Mesenchymal stem cell (in vitro differentiated cells and primary cell): ENCODE measurements at regions not wholly inside any gene's neighbourhood (a gene's known extent, or its start where the extent isn't known, plus 50 kb on each side); places are given as distances from the start of the nearest gene placed in this dataset.
"Not testable (repeated sequence)": the region's sequence is repeated elsewhere in the genome, so short reads cannot be mapped to it uniquely, and the experiment has no call there.

Source experiments
- DNase-seq: peaks from one replicate; pipeline ENCODE4 v3.0.0-alpha.2; 2013
- H2AFZ ChIP-seq: one replicate; pipeline ENCODE4 v1.6.1; 2013; ENCODE audit warnings: low read depth, mild to moderate bottlenecking, control low read depth, inconsistent platforms, low read length, moderate library complexity
- H2AK5ac ChIP-seq: 2 replicates; pipeline ENCODE4 v1.6.1; 2013; ENCODE audit warnings: low read length, moderate library complexity, mild to moderate bottlenecking, inconsistent platforms; ENCODE audit not compliant: severe bottlenecking
- H2BK120ac ChIP-seq: one replicate; pipeline ENCODE4 v1.6.1; 2013; ENCODE audit warnings: low read depth, mild to moderate bottlenecking, inconsistent platforms, low read length, moderate library complexity
- H2BK12ac ChIP-seq, 2 experiments: one replicate each; pipeline ENCODE4 v1.6.1; 2013; ENCODE audit warnings: inconsistent platforms in 2 of 2, low read length in 2 of 2, mild to moderate bottlenecking in 2 of 2, moderate library complexity in 2 of 2, control low read depth in 1 of 2
- H2BK15ac ChIP-seq: one replicate; pipeline ENCODE4 v1.6.1; 2013; ENCODE audit warnings: mild to moderate bottlenecking, low read depth, inconsistent platforms; ENCODE audit not compliant: poor library complexity, severe bottlenecking
- H2BK5ac ChIP-seq: 2 replicates; pipeline ENCODE4 v1.6.1; 2013; ENCODE audit warnings: low read depth, mild to moderate bottlenecking, low read length, control low read depth, inconsistent platforms; ENCODE audit not compliant: poor library complexity, severe bottlenecking
- H3K14ac ChIP-seq, 2 experiments: one replicate each; pipeline ENCODE4 v1.6.1; 2013; ENCODE audit warnings: inconsistent platforms in 2 of 2, low read length in 2 of 2, control low read depth in 1 of 2, mild to moderate bottlenecking in 1 of 2, moderate library complexity in 1 of 2
- H3K18ac ChIP-seq, 2 experiments: one replicate each; pipeline ENCODE4 v1.6.1; 2013; ENCODE audit warnings: inconsistent platforms in 2 of 2, low read length in 2 of 2, control low read depth in 1 of 2, low read depth in 1 of 2, mild to moderate bottlenecking in 1 of 2
- H3K23ac ChIP-seq, 2 experiments: one replicate each; pipeline ENCODE4 v1.6.1; 2013; ENCODE audit warnings: inconsistent platforms in 2 of 2, low read length in 2 of 2, mild to moderate bottlenecking in 2 of 2, moderate library complexity in 2 of 2, control low read depth in 1 of 2
- H3K27ac ChIP-seq: 2 replicates; pipeline ENCODE4 v1.5.1; 2013; ENCODE audit warnings: mild to moderate bottlenecking, moderate library complexity, low read length, control low read depth, inconsistent platforms; ENCODE audit not compliant: poor library complexity, severe bottlenecking
- H3K27me3 ChIP-seq, 2 experiments: 2 replicates each; pipeline versions ENCODE4 v1.6.1 to v1.7.0; 2013; ENCODE audit warnings: low read length in 2 of 2, mild to moderate bottlenecking in 2 of 2, moderate library complexity in 2 of 2, control low read depth in 1 of 2, inconsistent platforms in 1 of 2; ENCODE audit not compliant: control insufficient read depth in 1 of 2, insufficient read depth in 1 of 2
- H3K36me3 ChIP-seq, 2 experiments: 2 replicates each; pipeline versions ENCODE4 v1.6.1 to v1.7.0; 2013; ENCODE audit warnings: low read length in 2 of 2, control low read depth in 1 of 2, inconsistent platforms in 1 of 2, low read depth in 1 of 2, mild to moderate bottlenecking in 1 of 2; ENCODE audit not compliant: insufficient read depth in 2 of 2, control insufficient read depth in 1 of 2
- H3K4ac ChIP-seq, 2 experiments: one replicate each; pipeline ENCODE4 v1.6.1; 2013; ENCODE audit warnings: inconsistent platforms in 2 of 2, low read length in 2 of 2, mild to moderate bottlenecking in 2 of 2, moderate library complexity in 2 of 2, control low read depth in 1 of 2, low read depth in 1 of 2
- H3K4me1 ChIP-seq: 2 replicates; pipeline ENCODE4 v1.6.1; 2013; ENCODE audit warnings: low read depth, low read length, control low read depth; ENCODE audit not compliant: control insufficient read depth, insufficient read depth
- H3K4me2 ChIP-seq: 2 replicates; pipeline ENCODE4 v1.6.1; 2013; ENCODE audit warnings: low read length, mild to moderate bottlenecking, inconsistent platforms; ENCODE audit not compliant: poor library complexity, severe bottlenecking
- H3K4me3 ChIP-seq, 2 experiments: 2 replicates each; pipeline versions ENCODE4 v1.5.1 to v1.7.0; 2013; ENCODE audit warnings: low read length in 2 of 2, mild to moderate bottlenecking in 2 of 2, control low read depth in 1 of 2, low read depth in 1 of 2; ENCODE audit not compliant: insufficient read depth in 1 of 2
- H3K79me1 ChIP-seq: replicated peaks from 2 replicates; pipeline ENCODE4 v1.6.1; 2013; ENCODE audit warnings: mild to moderate bottlenecking, control low read depth, low read length, inconsistent platforms; ENCODE audit not compliant: poor library complexity, severe bottlenecking
- H3K9ac ChIP-seq: 2 replicates; pipeline ENCODE4 v1.7.0; 2013; ENCODE audit warnings: mild to moderate bottlenecking, low read length, moderate library complexity
- H3K9me3 ChIP-seq: 2 replicates; pipeline ENCODE4 v1.7.0; 2013; ENCODE audit warnings: mild to moderate bottlenecking, low read length; ENCODE audit not compliant: control insufficient read depth
- H4K8ac ChIP-seq: one replicate; pipeline ENCODE4 v1.6.1; 2013; ENCODE audit warnings: inconsistent platforms, mild to moderate bottlenecking, low read length, moderate library complexity
- H4K91ac ChIP-seq: one replicate; pipeline ENCODE4 v1.6.1; 2013; ENCODE audit warnings: mild to moderate bottlenecking, low read length, inconsistent platforms
- WGBS: methylation state at CpG from one replicate; pipeline ENCODE4 v1.1.7; 2013; ENCODE audit warnings: mixed read lengths; 5-methylcytosine and 5-hydroxymethylcytosine counted together

DNA sequence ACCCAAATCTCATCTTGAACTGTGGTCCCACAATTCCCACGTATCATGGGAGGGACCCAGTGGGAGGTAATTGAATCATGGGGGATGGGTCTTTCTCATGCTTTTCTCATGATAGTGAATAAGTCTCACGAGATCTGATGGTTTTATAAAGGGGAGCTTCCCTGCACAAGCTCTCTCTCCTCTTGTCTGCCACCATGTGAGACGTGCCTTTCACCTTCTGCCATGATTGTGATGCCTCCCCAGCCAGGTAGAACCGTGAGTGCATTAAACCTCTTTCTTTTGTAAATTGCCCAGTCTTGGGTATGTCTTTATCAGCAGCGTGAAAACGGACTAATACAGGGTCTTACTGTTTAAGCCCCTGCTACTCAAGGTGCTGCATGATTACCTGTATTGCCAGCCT lies 98.8 kb upstream of the PDHA1 start:
- H2AFZ ChIP-seq, H2BK120ac ChIP-seq, H3K79me1 ChIP-seq, H2BK5ac ChIP-seq, H2BK12ac ChIP-seq, H3K9me3 ChIP-seq, H3K23ac ChIP-seq, H3K9ac ChIP-seq, H4K91ac ChIP-seq, H3K4me2 ChIP-seq, H3K4ac ChIP-seq, H3K36me3 ChIP-seq, H2AK5ac ChIP-seq, H3K27me3 ChIP-seq, DNase-seq, H3K4me3 ChIP-seq, H2BK15ac ChIP-seq, H3K14ac ChIP-seq, H3K18ac ChIP-seq, H3K27ac ChIP-seq, H3K4me1 ChIP-seq, H4K8ac ChIP-seq: not testable (repeated sequence)
- 60% methylated on average over 4 of the region's 6 CpGs for WGBS

GRCh38 chrX:19245711-19246269 lies 97.9 kb upstream of the PDHA1 start:
- Histone ChIP-seq H3K36me3 (no peaks in the 10 kb centered on the region), H3K9me3 (peaks cover 6% of the 10 kb centered on the region), H4K91ac (no peak overlapping the region), H3K4me2 (no peak overlapping the region), H3K23ac (no peak overlapping the region), H3K27ac (no peak overlapping the region), H2AFZ (no peak overlapping the region), H3K4me3 (no peak overlapping the region), H3K4me1 (no peaks in the 10 kb centered on the region), H2AK5ac (no peak overlapping the region), H3K79me1 (no peaks in the 10 kb centered on the region), H2BK120ac (no peak overlapping the region), H2BK15ac (no peak overlapping the region), H3K9ac (no peak overlapping the region), H4K8ac (no peak overlapping the region), H3K27me3 (no peaks in the 10 kb centered on the region), H3K4ac (no peak overlapping the region), H2BK12ac (no peak overlapping the region), H3K14ac (no peak overlapping the region), H2BK5ac (no peak overlapping the region), H3K18ac (no peak overlapping the region)
- DNase-seq = no peak
- WGBS = no CpG with 5 or more reads among the region's 4 CpGs

DNA sequence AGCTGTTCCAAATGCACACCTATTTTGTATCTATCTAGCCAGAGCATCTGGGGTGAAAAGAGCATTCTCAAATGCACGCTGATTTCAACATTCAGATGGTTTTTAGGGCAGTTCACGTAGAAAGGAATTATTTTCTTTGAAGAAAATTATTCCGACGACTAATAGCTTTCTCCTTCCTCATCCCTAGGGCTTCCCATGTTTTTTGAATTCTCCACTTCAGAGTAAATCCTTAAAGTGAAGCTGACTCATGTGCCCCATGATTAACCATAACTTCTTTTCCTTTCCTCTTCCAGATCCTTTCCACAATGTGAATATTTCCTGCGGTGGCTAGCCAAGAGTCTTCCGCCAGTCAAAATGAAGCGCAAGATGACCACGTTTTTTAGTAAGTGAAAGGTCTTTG lies 86.7 kb upstream of the PDHA1 start:
- Histone ChIP-seq H2AK5ac (no peak overlapping the region), H3K18ac (no peak overlapping the region), H3K36me3 (no peaks in the 10 kb centered on the region), H3K79me1 (no peaks in the 10 kb centered on the region), H3K4me1 (no peaks in the 10 kb centered on the region), H3K4me3 (no peak overlapping the region), H2BK120ac (no peak overlapping the region), H3K4ac (no peak overlapping the region), H3K27me3 (no peaks in the 10 kb centered on the region), H2BK5ac (no peak overlapping the region), H3K23ac (no peak overlapping the region), H2BK12ac (no peak overlapping the region), H3K27ac (no peak overlapping the region), H3K9ac (no peak overlapping the region), H3K9me3 (no peaks in the 10 kb centered on the region), H3K14ac (no peak overlapping the region), H4K91ac (no peak overlapping the region), H2BK15ac (no peak overlapping the region), H4K8ac (no peak overlapping the region), H3K4me2 (no peak overlapping the region), H2AFZ (no peak overlapping the region)
- WGBS = 87% methylated on average over 7 of the region's 8 CpGs
- DNase-seq = no peak

DNA sequence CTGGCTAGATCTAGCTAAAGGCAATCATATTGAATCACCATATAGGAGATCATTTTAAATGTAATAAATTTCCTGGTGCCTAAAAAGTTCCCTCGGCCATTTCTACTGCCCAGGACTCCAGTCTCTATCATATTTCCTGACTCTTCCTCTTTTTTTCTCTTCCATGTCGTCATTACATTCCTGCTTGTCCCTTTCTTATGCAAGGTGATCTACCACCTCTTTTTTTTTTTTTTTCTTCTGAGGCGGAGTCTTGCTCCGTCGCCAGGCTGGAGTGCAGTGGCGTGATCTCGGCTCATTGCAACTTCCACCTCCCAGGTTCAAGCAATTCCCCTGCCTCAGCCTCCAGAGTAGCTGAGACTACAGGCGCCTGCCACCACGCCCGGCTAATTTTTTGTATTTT lies 82.7 kb upstream of the PDHA1 start:
- H3K14ac ChIP-seq, H2BK5ac ChIP-seq, H3K4me1 ChIP-seq, H2BK15ac ChIP-seq, H4K8ac ChIP-seq, H3K36me3 ChIP-seq, H2BK120ac ChIP-seq, H3K18ac ChIP-seq, H3K27ac ChIP-seq, H3K4me3 ChIP-seq, DNase-seq, H3K4me2 ChIP-seq, H2BK12ac ChIP-seq, H3K27me3 ChIP-seq, H4K91ac ChIP-seq, H3K9ac ChIP-seq, H2AFZ ChIP-seq, H3K9me3 ChIP-seq, H3K23ac ChIP-seq, H3K4ac ChIP-seq, H2AK5ac ChIP-seq, H3K79me1 ChIP-seq: not testable (repeated sequence)
- WGBS = 38% methylated on average over 2 of the region's 10 CpGs
